H4 (cell line): ENCODE measurements at regions not wholly inside any gene's neighbourhood (a gene's known extent, or its start where the extent isn't known, plus 50 kb on each side); places are given as distances from the start of the nearest gene placed in this dataset.
"Not testable (repeated sequence)": the region's sequence is repeated elsewhere in the genome, so short reads cannot be mapped to it uniquely, and the experiment has no call there.

Experiments
- DNase-seq: peaks from one replicate; pipeline ENCODE4 v3.0.0-alpha.2; 2015; ENCODE audit warnings: low spot score

DNA sequence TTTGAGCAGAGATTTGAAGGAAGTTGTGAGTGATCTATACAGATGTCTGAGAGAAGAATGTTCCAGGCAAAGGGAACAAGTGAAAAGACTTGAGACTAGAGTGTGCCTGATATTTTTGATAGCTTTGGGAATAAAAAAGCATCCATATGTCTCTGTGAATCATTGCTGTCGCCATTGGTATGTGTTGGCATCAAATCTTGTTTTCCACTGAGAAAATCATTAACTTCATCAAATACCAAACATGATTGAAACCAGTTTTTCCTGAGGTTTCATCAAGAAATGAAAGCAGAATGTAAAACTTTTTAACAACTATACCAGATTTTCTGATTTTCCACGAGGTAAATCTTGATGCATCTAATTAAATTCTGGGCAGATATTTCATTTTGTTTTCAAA, 862.6 kb downstream of the DIAPH3 start:
- DNase-seq = no peak

DNA sequence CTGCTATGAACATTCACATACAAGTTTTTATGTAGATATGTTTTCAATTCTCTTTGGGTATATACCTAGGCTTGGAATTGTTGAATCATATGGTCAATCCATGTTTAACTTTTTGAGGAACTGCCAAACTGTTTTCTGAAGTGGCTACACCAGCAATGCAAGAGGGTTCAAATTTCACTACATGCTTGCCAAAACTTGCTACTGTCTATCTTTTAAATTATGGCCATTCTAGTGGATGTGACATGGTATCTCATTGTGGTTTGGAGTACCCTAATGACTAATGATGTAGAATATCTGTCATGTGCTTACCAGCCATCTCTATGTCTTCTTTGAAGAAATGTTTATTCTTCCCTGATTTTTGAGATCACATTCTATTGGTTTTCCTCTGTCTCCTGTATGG, 860.3 kb downstream of the DIAPH3 start:
- no peak for DNase-seq

DNA sequence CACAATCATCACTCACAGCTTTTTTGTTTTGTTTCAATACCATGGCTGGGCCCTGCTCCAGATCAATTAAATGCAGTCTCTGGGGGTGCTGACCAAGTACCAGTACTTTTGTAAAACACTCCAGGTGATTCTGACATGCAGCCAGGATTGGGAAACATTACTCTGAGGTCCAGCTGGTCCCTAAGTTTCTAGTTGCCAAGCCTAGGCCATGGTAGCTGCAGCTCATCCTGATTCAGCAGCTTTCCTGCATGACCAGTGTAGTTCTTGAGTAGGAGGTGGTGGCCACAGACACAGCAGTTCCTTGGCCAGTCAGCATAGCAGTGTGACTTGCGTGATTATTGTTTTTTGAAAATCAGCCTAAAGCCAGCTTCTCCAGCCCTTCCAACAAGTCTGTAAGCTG, 859.1 kb downstream of the DIAPH3 start:
- no peak for DNase-seq

DNA sequence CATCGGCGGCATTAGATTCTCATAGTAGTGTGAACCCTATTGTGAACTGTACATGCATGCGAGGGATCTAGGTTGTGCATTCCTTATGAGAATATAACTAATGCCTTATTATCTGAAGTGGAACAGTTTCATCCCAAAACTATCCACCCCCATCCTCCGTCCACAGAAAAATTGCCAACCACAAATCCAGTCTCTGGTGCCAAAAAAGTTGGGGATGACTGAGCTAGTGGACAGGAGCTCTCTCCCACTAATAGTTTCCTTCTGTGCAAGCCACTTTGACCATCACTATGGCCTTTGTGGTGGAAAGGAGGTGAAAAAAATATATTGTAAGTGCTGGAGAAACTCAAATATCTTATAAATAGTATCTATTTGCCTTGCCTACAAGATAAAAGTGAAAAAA, 857.8 kb downstream of the DIAPH3 start:
- DNase-seq = no peak

DNA sequence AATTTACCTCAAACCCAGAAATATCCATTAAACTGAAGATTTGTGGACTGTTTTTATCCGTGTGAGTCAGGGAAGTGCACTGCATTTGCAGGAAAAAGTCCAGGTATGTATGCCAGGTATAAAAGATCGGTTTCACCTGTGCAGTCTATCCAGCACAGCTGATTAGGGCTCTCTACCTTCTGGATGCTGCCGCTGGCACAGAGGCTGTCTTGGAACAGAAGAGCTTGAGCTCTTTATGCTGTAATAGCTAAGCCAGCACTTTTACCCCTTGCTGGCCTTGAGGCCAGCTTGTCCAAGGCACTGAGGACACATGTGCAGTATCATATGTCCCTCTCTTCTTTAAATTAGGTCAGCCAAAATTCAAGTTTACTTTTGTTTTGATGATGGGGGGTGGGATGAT, 851.0 kb downstream of the DIAPH3 start:
- no peak for DNase-seq

DNA sequence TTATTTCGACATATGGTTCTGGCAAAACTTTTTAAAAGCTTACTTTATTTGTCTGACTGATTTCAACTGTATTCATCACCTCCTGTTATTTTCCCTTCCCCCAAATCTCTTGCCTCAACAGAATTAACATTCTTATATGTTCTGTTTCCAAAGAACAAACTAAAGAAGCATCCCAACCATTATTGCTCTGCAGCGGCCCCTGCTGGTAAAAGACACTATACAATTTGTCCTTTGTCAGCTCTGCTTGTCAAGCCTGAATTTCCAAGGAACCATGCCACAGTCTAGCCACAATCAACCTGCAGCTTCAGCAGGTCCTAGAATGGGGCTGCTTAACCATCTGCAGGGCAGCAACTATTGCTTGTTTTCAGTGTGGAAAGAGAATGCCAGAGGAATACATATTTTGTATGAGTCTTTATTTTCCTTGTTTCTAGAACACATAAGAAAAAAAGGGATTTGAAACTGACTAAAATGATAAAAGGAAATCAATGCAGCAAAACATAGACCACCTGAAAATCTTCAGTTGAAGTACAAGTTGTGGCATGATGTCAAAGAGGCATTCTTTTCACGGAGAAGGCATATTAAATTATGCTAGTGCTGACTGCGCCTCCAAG, 845.3 kb downstream of the DIAPH3 start:
- peak; percentile 21 for DNase-seq

DNA sequence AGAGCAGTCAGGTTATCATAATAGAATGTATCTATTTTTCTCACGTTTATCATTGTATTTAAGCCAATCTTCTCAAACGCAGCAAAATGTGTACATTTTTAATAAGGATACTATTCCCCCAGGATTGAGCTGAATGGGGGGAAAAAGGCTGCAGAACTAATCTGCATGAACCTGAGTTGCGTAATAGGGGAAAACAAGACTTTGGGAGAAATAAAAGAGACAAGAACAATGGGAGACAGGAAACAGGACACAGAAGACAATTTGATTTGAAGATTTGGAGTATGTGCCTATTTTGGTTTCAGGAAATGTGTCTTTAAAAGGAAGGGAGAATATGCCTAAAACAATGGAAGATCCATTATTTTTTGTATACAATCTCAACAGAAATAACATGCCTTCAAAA, 844.5 kb downstream of the DIAPH3 start:
- DNase-seq = no peak

DNA sequence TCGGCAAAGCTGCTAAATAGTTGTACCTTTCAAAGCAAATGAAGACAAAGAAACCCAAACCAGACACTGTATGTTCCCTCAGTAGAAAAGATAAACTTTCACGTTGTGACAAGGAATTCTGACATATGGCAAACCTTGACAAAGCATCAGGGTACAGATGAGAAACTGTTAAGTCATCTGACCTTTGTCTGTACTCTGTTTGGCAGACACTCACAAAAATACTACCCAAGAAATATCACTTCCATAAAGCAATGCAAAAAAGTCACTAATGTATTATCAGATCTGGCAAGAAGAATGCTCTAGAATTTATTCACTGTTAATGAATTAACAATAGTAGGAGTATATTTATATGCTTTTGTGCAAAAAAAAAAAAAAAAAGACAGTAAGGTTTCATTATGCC, 843.7 kb downstream of the DIAPH3 start:
- no peak for DNase-seq

DNA sequence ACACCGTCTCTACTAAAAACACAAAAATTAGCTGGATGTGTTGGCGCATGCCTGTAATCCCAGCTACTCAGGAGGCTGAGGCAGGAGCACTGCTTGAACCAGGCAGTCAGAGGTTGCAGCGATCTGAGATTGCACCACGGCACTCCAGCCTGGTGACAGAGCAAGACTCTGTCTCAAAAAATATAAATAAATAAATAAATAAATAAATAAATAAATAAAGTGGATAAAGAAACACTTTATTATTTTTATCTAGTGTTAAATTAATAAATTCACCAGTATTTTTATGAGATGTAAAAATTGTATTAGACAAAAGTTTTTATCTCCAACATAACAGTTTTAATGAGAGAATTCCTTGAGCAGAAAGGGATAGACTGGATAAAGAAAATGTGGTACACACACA, 839.3 kb downstream of the DIAPH3 start:
- DNase-seq = not testable (repeated sequence)

DNA sequence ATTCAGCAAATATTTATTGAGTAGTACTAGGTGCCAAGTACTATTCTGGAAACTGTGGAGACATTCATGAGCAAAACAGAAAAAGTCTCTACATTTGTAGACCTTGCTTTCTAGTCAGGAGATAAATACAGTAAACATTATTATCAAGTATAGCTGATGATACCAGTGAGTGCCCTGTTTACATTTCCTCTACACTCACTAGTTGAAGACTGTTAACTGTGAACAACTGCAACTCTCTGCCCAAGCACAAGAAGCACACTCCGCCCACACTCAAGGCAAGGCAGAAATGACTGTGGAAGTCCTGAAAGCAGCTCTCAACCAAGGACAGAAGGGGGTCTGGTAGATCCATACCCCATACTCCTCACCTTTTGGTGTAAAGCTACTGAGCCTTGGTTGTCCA, 837.0 kb downstream of the DIAPH3 start:
- no peak for DNase-seq

DNA sequence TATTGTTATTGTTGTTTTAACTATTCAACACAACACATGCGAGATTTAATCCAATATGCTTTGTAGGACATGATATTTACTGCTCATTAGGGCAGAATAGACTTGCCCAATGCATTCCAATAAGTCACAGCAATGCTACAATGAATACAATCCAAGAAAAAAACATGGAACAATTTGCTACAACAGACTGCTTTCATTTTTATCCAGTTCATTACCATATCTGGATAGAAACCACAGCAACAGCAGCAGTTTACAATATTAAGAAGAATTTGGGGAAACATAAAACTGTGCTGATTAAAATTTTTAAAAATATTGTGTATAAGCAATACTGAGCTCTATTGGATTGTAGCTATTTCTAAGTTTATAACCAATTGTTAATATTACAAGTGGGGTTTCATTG, 833.0 kb downstream of the DIAPH3 start:
- no peak for DNase-seq

DNA sequence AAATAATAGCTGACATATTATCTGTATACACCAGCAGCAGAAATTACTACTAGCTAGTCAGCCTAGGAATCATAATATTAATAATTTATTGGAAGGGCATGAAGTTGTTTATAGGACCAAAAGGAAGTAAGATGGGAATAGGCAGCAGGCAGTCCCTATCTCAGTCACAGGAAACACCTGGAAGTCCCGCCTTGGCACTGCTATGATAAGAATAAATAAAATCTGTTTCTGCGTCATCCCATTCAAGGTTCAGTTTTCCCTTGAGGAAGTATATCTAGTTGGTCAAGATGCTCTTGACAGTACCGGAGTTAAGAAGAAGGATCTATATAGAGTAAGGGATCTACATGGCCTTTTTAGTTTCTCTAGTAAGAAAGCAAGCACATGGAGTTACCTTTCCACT, 830.8 kb downstream of the DIAPH3 start:
- no peak for DNase-seq

DNA sequence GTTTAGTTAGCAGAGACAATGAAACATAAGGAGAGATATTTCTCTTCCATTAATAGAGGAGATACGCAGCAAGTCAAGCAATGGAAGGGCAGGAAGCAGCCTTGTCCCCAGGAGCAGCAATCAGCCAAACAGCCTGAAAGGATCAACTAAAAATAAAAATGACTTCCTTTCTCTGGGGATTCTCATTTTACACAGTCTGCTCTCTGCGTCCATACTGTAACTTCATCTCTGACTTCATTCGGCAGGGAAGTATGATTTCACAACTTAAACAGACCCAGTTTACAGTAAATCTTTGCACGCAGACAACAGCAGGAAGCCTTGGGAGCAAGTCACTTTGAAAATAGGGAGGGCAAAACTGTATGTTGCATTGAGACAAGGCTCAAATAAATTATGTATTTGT, 826.7 kb downstream of the DIAPH3 start:
- no peak for DNase-seq

DNA sequence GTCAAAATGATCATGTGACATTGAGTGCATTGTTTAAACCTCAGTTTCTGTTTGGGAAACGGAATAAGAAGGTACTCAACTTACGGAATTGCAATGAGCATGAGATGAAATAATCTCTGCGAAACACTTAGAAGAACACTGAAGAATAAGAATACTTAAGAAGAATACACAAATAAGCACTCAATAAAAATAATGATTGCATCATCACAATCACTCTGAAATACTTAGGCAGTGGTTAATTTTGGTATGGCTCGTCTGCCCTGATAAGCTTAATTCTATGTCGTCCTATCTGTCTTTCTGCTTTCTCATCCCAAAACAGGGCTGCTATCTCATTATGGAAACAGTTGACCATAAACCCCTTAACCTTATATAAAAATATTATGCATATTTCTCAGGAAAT, 823.6 kb downstream of the DIAPH3 start:
- no peak for DNase-seq

DNA sequence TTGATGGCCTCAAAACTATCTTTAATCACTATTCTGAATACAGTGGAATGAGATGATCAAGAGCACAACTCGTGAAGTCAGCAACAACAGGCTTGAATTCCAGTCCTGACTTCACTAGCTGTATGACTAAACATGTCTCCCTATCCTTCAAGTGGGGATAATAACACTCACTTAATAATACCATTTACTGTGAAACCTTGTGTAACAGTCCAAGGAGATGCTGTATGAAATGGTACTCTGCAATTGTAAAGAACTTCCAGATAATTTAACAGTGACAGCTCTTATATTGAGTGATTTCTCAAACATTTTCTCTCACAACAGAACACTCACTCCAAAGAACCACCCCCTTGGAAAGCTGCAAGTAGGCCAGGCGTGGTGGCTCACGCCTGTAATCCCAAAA, 823.1 kb downstream of the DIAPH3 start:
- no peak for DNase-seq

DNA sequence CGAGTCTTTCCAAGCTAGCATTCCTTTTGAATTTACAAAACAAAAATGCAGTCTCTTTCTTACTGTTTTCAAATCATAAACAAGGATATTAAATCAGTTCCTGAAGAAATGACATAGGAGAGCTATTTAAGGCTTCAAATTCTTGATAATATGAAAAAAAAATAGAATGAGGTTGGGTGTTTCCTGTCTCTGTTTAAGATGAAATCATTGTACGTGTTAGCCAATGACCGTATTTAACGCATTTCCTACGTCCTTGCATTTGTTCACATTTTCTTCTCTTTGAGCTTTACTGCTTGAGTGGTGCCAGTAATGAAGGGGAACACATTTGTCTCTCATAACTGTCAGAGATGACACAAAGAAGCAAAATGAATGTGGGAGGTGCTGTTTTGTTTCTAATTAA, 821.3 kb downstream of the DIAPH3 start:
- no peak for DNase-seq

DNA sequence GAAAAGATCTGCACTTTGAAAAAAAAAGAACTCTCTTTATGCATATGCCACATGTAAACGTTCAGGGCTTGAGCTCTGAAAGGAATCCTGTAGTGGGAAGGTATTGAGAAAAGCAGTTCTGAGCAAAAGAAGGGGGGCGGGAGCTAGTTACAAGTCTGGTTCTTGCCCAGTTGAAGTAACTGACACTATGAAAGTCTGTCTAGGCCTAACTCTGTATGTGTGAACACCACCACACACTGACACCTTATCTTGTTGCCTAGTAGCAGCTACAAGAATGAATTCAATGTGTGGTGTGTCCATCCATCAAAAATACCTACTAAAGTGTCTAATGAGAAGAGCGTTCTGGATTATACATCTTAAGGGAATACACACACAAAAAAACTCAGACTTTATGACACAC, 820.6 kb downstream of the DIAPH3 start:
- DNase-seq = no peak

DNA sequence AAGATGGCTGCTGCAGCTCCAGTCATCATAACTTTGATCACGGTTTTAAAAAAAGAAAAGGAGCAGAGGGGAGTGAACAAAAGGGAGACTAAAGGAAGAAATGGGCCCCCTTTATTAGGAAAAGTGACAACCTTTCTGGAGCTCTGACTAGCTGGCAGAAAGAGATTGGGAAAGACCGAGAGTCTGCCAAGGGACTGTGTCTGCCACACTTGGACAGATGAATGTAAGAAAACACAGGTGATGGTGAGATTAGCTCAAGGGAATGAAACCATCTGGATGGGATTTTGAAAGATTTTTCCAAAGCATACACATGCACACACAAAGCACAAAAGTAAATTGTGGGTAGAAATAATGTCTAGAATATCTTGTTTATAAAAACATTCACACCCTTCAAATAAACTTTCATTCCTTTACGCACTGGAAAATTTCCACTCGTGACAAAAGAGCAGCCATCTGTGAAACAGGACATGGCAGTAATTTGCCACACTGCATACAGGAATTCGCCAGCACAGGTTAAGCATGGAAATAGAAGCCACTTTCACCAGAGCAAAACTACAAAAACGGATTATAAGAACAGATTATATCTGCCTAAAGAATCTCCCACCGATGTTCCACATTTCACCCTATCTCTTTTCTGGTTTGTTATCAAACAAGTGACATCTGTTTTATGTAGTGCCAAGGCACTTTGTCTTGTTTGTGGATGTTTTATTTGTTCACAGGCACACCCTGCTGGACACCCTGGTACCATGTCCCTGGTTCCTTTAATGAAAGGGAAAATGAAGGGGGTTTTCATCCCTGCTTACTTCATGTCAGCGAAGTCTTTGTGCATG, 819.5 kb downstream of the DIAPH3 start:
- DNase-seq = no peak

DNA sequence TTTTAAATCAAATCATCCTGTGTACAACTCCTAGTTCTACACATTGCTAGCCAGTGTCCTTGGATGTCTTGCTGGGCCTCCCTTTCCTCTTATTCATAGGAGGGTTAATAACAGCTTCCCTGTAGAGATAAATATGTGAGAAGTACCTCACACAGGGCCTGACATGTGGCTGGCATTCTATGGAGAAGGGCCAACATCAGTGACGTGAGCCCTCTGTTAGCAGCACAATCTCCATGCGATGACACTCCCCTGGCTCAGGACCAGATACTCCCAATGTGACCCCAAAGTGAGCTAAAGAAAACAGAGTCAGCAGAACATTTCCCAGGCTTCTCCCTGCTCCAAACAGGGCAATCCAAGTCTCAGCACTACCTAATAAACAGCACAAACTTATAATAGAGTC, 818.4 kb downstream of the DIAPH3 start:
- no peak for DNase-seq

DNA sequence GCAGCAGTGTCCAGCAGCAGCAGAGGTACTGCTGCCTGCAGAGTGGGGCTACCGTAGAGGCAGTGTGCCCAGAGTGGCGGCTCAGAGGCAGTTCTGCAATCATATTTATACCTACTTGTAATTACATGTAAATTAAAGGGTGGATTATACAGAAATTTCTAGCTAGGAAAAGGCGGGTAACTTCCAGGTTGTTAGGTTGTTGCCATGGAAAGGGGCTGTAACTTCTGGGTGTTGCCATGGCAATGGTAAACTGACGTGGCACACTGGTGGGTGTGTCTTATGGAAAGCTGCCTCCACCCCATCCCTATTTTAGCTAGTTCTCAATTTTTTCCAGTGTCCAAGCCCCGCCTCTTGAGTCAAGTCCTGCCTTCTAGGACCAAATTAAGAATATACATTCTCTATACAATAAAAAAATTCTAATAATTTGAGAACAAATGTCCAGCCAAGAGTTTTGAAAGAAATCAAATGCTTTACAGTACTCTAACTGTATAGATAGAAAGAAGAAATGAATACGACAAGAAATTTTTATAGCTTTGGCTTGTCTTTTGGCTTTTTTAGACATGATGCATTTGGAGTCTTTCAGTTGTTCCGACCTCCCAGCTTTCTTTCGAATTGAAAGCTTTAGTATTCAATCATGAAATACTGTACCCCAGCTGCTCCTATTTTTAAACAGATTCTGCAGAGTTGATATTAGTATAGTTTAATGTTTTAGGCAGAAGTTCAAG, 816.6 kb downstream of the DIAPH3 start:
- DNase-seq = no peak

DNA sequence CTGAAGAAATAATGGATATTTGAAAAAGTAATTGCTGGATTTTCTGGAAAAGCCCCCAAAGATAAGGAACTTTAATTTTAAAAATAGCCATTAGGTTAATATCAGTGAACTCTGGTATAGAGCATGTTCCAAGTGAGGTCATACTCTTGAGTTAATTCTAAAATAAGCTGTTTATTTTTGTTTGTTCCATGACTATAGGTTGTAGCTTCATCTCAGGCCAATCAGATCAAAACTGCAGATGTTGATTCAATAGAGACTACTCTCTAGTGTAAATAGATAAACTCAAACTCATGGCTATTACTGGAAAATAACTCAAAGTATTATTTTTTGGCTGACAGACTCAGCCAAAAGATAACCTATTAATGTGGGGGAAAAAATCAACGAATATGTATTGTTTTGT, 815.1 kb downstream of the DIAPH3 start:
- DNase-seq = no peak

DNA sequence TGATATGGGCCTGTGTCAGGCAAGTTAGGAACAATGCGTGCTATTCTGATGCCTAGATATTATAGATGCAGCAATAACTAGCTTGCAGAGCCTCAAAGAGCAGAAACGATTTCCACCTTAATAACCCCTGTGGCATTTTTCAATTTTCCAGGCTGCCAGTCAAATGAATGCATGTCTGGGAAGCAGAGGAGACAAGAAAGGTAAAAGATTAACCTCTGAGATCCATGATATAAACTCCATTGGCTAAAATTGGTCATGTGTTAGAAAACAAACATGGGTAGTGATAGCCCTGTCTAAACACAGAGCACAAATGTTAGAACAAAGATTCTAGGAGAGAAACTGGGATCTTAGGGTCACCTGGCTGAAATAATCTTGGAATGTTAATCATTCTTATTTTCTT, 811.1 kb downstream of the DIAPH3 start:
- DNase-seq = no peak
